ENCODE measurements at regions not wholly inside any gene's neighbourhood (a gene's known extent, or its start where the extent isn't known, plus 50 kb on each side); places are given as distances from the start of the nearest gene placed in this dataset.

DNA sequence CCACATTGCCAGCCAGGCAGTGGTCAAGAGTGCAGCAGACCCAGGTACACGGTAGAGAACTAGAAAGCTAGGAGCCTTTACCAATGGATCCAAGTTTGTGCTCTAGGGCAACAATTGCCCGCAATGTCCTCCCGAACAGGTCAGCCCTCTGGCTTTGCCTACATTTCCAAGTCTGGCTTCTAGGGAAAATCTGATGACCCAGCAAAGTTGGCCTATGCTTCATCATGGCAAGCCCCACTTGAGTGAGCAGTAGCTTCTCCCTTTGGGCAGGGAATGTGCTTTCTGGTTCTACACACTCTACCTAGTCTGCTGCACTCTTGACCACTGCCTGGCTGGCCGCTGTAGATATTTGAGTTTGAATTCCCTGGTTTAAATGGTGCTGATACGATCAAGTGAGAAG is 361.6 kb upstream of the NR2F2 start:
- TF ChIP-seq CTCF (IDR thresholded peaks at IDR 0.05; ENCODE audit: control extremely low read depth in 1 of 3, insufficient read depth in 1 of 3, low read depth in 1 of 3, low read length in 3 of 3) (no peak), SP2 (IDR thresholded peaks at IDR 0.05; ENCODE audit: low read length) (no peak), ATF2 (IDR thresholded peaks at IDR 0.05; ENCODE audit: low read length) (no peak), EZH2 (IDR thresholded peaks at IDR 0.05; ENCODE audit: low read depth, low read length, severe bottlenecking) (no peak), FOSL1 (IDR thresholded peaks at IDR 0.05; ENCODE audit: insufficient read depth, low read depth, low read length) (no peak), MAFK (IDR thresholded peaks at IDR 0.05; ENCODE audit: low read depth, low read length) (no peak), TEAD4 (IDR thresholded peaks at IDR 0.05; ENCODE audit: low read depth, low read length) (no peak), RFX5 (IDR thresholded peaks at IDR 0.05; ENCODE audit: borderline replicate concordance, low read depth, low read length) (no peak), POLR2A (IDR thresholded peaks at IDR 0.05; ENCODE audit: control extremely low read depth in 1 of 2, low read depth in 2 of 2, low read length in 2 of 2) (no peak), POU5F1 (IDR thresholded peaks at IDR 0.05; ENCODE audit: low read depth, low read length) (no peak), CHD2 (IDR thresholded peaks at IDR 0.05; ENCODE audit: low read length) (no peak), YY1 (IDR thresholded peaks at IDR 0.05; ENCODE audit: low read depth, low read length) (no peak)

Data from H1 (cell line).